ENCODE measurements at regions not wholly inside any gene's neighbourhood (a gene's known extent, or its start where the extent isn't known, plus 50 kb on each side); places are given as distances from the start of the nearest gene placed in this dataset.

GRCh38 chr18:30650499-30650898, 392.0 kb downstream of the DSC3 start:
- DNase-seq (ENCODE audit: low spot score in 2 of 2) = no peak
- H3K4me3 ChIP-seq (ENCODE audit: low read depth, poor library complexity, severe bottlenecking) = no peak overlapping the region
- intact Hi-C loops (cut with DNase I; ENCODE audit: low total_unique reads) = no loop called here
- no peak for TF ChIP-seq POLR2A (IDR thresholded peaks at IDR 0.05)
- no peak for TF ChIP-seq CTCF (IDR thresholded peaks at IDR 0.05)

GRCh38 chr18:30644158-30644557, 398.4 kb downstream of the DSC3 start:
- DNase-seq (ENCODE audit: low spot score in 2 of 2) = no peak

GRCh38 chr18:30639361-30639760, 403.2 kb downstream of the DSC3 start:
- no peak for TF ChIP-seq CTCF (IDR thresholded peaks at IDR 0.05)
- TF ChIP-seq POLR2A (IDR thresholded peaks at IDR 0.05) = no peak
- intact Hi-C loops (cut with DNase I; ENCODE audit: low total_unique reads) = no loop called here
- DNase-seq (ENCODE audit: low spot score in 2 of 2) = no peak
- WGBS, 2 donors = 77 to 82% methylated on average over 4 of the region's 4 CpGs
- no peak overlapping the region for H3K4me3 ChIP-seq (ENCODE audit: low read depth, poor library complexity, severe bottlenecking)

More at GRCh38 chr18:30644158-30644557, 398.4 kb downstream of the DSC3 start:
- H3K4me3 ChIP-seq (ENCODE audit: low read depth, poor library complexity, severe bottlenecking) = no peak overlapping the region
- TF ChIP-seq POLR2A (IDR thresholded peaks at IDR 0.05) (no peak), CTCF (IDR thresholded peaks at IDR 0.05) (no peak)
- intact Hi-C loops (cut with DNase I; ENCODE audit: low total_unique reads) = no loop called here

GRCh38 chr18:30634249-30634648, 408.3 kb downstream of the DSC3 start:
- intact Hi-C loops (cut with DNase I; ENCODE audit: low total_unique reads) = no loop called here
- H3K4me3 ChIP-seq (ENCODE audit: low read depth, poor library complexity, severe bottlenecking) = no peak overlapping the region
- no peak for TF ChIP-seq CTCF (IDR thresholded peaks at IDR 0.05)
- TF ChIP-seq POLR2A (IDR thresholded peaks at IDR 0.05) = no peak
- no peak for DNase-seq (ENCODE audit: low spot score in 2 of 2)

GRCh38 chr18:30632071-30632698, 410.4 kb downstream of the DSC3 start:
- TF ChIP-seq CTCF (IDR thresholded peaks at IDR 0.05) (no peak), POLR2A (IDR thresholded peaks at IDR 0.05) (no peak)
- no peak for DNase-seq (ENCODE audit: low spot score in 2 of 2)
- intact Hi-C loops (cut with DNase I; ENCODE audit: low total_unique reads) = no loop called here
- WGBS, 2 donors = 81 to 100% methylated on average over 1 to 2 of the region's 2 CpGs
- H3K4me3 ChIP-seq (ENCODE audit: low read depth, poor library complexity, severe bottlenecking) = no peak overlapping the region

- no peak for DNase-seq (ENCODE audit: low spot score in 2 of 2)
- WGBS, 2 donors = 50 to 62% methylated on average over 3 of the region's 3 CpGs
These were observed 416.6 kb downstream of the DSC3 start for GRCh38 chr18:30625961-30626360.

More at GRCh38 chr18:30625961-30626360, 416.6 kb downstream of the DSC3 start:
- TF ChIP-seq CTCF (IDR thresholded peaks at IDR 0.05) (no peak), POLR2A (IDR thresholded peaks at IDR 0.05) (no peak)
- intact Hi-C loops (cut with DNase I; ENCODE audit: low total_unique reads) = no loop called here
- H3K4me3 ChIP-seq (ENCODE audit: low read depth, poor library complexity, severe bottlenecking) = no peak overlapping the region

Measured in lower leg skin (tissue), 4 donors.